HG03159 (cell line): ENCODE measurements at regions not wholly inside any gene's neighbourhood (a gene's known extent, or its start where the extent isn't known, plus 50 kb on each side); places are given as distances from the start of the nearest gene placed in this dataset.
"Not testable (repeated sequence)": the region's sequence is repeated elsewhere in the genome, so short reads cannot be mapped to it uniquely, and the experiment has no call there.

Experiments
- ATAC-seq: cut with Tn5 transposase; IDR thresholded peaks from one replicate; pipeline ENCODE4 v1.9.1; 2021; ENCODE audit warnings: mild to moderate bottlenecking, moderate library complexity; ENCODE audit not compliant: unreplicated experiment

- no peak for ATAC-seq
These were observed 209.3 kb upstream of the PRNP start for GRCh38 chr20:4476903-4477500.

- ATAC-seq, result no peak
These were observed 213.3 kb upstream of the PRNP start for GRCh38 chr20:4472906-4473305.

DNA sequence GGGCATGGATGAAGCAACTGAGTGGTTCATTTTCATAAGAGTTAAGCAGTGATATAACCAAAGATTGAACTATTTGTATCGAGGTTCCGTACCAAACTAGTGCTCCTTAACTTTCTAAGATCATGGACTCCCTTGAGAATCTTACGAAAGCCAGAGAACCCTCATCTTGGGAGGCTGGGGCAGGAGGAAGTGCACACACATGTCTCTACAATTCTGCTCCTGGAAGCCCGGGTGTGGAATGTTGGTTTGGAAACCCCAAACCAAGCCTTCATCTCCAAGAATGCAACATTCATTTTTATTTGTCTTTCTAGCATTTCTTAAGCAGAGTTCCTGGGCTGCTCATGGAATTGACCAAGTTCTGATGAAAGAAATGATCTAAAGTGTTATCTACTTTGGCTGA is 215.0 kb upstream of the PRNP start:
- ATAC-seq, result no peak

- ATAC-seq, result no peak
These were observed 215.9 kb upstream of the PRNP start for GRCh38 chr20:4470375-4470774.

GRCh38 chr20:4469910-4470309 is 216.3 kb upstream of the PRNP start:
- ATAC-seq, result no peak

GRCh38 chr20:4468114-4468513 is 218.1 kb upstream of the PRNP start:
- ATAC-seq, result no peak

GRCh38 chr20:4465855-4466545 is 216.9 kb upstream of the ADRA1D start:
- ATAC-seq, result no peak

DNA sequence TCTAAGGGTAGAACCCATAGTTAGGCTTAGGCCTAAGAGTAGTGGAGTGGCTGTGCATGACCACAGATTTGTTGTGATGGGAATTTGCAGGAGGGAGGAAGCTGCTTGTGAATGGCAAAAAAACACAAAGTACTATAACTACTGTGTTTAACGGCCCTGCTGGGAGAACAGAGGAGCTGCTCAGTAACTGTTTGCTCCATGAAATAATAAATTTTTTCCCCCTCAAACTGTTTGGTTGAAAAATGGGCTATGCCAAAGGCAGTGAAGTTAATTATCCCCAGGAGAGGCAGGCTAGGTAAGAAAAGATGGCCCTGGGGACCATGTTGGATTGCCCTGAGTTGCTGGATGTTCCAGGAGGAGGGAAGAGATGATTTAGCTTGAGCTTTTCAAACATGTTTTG is 216.1 kb upstream of the ADRA1D start:
- ATAC-seq, result no peak

- not testable (repeated sequence) for ATAC-seq
These were observed 213.7 kb upstream of the ADRA1D start for GRCh38 chr20:4462801-4463200.

DNA sequence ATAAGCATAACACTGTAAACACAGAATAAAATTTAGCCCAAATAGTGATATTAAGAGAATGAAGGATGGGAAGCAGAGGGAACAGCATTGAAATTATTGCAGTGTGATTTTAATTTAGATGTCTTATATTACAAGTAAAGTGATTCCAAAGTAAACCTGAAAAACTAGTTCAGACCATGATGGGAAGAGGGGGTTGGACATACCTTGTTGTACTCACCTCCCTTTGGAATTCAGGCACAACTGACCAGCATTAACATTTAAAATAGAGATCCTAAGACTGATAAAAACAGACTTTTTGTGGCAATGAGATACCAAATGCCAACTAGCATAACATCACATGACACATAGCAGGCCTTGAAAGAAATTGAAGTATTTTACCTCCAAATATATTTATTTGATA is 210.0 kb upstream of the ADRA1D start:
- ATAC-seq, result no peak

DNA sequence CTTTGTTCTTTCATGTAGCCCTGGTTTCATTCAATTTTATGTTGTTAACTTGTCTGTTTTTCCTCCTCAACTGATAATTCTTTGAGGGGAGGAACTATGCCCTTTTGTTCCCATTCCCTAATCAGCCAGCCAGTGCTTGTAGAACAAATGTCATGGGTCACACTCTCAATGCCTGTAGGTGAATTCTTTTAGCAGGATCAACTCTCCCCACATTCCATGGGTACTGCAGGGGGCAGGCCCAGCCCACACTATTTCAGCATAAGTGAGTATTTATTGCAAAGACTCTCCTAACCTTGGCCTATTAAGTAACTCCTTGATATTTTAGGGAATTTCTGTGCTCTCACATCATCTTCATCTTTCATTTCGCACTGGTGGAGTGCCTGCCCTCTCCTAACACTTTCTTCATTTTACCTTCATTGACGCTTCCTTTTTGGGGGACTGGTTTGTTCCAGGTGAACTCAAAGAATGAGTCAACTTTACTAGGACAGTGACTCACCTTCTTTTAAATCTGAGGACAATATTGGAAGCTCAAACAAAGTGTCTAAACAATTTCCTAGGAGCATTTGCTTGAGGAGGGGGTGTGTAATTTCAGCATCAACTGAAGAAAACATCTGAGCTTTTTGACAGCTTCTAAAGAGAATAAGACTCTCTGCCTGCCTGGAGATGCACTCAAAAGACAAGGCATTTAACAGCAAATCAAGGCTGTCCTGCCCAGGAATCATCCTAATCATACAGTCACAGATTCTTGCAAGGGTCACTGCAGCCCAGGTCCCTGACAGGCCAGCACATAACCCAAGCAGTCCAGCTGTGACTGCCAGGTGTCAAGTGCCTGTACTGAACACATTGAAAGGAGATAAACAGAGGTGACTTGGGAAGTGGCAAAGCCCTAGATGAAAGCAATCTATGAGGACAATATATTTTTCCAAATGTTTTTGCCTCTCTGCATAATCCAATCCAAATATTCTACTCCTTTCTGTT is 208.8 kb upstream of the ADRA1D start:
- ATAC-seq, result no peak

GRCh38 chr20:4455996-4456395 is 206.9 kb upstream of the ADRA1D start:
- ATAC-seq, result no peak

- ATAC-seq, result no peak
These were observed 206.2 kb upstream of the ADRA1D start for GRCh38 chr20:4455301-4455701.

DNA sequence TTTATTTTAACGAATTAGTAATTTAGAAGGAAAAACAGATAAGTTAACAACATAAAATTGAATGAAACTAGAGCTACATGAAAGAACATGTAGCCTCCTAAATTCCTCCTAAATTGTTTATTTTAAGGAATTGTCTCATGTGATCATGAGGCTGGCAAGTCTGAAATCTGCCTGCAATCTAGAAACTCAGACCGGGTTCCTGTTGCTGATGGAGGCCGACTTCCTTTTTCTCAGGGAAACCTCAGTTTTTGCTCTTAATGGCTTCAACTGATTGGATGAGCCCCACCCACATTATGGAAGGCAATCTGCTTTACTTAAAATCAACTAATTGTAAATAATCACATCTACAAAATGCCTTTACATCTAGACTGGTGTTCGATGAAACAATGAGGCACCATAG is 205.0 kb upstream of the ADRA1D start:
- ATAC-seq, result no peak

GRCh38 chr20:4453359-4453758 is 204.3 kb upstream of the ADRA1D start:
- no peak for ATAC-seq

DNA sequence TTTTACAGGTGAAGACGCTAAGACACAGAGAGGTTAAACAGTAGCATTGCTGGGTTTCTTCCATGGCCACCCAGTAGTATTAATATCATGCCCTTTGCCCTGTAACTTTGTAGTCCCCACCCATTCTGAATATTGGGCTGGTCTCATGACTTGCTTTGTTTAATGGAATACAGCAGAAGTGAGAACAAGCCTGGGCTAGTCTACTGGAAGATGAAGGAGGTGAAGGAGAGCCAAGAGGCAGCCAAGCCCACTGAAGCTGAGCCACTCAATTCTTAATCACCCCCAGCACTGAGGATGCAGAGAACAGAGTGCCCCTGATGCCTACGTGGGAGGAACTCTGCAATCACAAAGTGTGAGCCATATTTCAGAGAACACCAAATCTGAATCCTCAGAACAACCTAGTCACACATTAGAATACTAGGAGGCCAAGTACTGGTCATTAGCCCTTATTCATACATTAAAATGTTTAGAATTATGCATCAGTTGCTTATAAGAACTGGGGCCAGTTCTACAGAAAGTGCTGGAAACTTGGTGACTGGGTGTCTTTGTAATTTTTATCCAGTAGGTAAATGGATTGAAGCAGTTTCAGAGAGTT is 202.5 kb upstream of the ADRA1D start:
- ATAC-seq, result no peak

DNA sequence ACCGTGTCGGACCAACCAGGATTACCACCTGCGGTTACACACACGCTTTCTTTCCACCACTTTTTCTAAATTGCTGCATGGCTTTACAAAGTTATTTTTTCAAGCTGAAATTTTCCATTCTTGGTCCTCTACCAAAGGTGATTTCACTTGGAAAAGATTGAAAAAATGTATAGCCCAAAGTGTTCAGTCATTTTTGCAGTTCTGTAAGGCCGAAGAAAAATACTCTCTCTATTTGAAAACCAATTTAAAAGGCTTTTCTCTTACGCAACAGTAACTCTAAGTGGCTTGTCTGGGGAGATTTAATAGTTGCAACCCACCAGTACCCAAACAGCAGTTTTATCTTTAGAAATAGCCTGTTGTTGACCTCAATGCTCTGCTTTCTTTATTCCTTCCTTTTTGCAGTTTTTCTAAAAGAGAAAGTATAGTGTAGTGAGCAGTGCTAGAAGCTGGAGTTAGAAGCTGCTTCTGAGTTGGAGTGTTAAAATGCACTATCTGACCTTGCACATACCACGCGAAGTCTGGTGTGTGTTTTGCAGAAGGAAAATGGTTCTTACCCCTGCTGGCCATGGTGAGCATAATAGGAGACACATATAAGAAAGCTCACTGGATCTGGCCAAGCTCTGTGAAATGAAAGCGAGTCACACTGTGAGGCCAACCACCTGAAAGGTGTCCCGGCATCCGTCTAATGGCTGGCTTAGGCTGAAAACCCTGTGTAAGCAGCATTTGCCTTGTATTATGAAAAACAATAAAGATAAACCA is 201.0 kb upstream of the ADRA1D start:
- no peak for ATAC-seq

GRCh38 chr20:4445784-4446183 is 196.7 kb upstream of the ADRA1D start:
- ATAC-seq, result no peak

DNA sequence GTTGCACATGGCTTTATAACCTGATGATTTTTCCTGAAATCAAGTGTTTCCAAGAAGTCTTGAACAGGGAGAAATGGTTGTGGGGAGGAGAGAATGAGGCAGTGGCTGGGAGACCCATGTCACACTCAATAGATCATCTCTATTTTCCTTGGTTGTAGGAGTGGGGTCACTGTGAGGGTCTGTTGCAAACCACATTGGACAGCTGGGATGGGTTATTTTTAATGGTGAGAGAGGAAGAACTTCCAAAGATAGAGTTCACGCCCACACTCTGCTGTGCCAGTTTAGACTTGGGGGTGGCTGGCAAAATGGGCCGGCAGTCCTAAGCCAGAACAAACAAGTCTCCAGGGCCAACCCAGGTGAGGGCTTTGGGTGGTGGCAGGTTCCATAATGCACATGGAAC is 196.2 kb upstream of the ADRA1D start:
- no peak for ATAC-seq

- ATAC-seq, result no peak
These were observed 195.3 kb upstream of the ADRA1D start for GRCh38 chr20:4444404-4444803.

DNA sequence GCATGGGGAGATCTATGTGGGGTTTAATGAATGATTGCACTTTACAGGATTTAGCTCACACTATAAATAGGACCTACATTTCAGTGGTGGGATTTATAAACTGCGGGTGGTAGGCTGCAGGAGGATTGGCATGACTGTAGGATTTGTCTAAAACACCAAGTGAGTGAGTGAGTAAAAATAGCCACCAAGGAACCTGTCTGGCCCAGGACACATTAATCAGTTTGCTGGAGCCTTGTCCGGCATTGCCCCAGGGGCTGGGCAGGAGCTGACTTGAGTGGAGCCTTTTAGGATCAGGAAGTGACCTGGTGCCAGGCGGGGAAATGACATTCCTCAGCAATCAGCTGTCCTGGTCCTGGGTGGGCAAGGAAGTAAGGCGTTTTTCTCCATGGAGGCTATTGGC is 193.9 kb upstream of the ADRA1D start:
- ATAC-seq, result no peak
